Smooth muscle cell (in vitro differentiated cells): ENCODE measurements at regions not wholly inside any gene's neighbourhood (a gene's known extent, or its start where the extent isn't known, plus 50 kb on each side); places are given as distances from the start of the nearest gene placed in this dataset.

ENCODE experiments used
- DNase-seq: peaks from one replicate; lab custom pipeline; 2025; ENCODE audit not compliant: unreplicated experiment; lab: John Stamatoyannopoulos, UW
- H2AFZ ChIP-seq: fragments of 200-600 bp; sonication (generic); 2 replicates; pipeline ENCODE4 v1.6.0; 2016; ENCODE audit warnings: antibody characterized with exemption, low read depth, mild to moderate bottlenecking
- H3F3A ChIP-seq: fragments of 200-600 bp; sonication (generic); 2 replicates; pipeline ENCODE4 v1.6.0; 2017; ENCODE audit warnings: antibody characterized with exemption, low read depth
- H3K27ac ChIP-seq: fragments of 200-600 bp; sonication (generic); 2 replicates; pipeline ENCODE4 v1.5.1; 2016; ENCODE audit warnings: low read depth, mild to moderate bottlenecking
- H3K27me3 ChIP-seq: fragments of 200-600 bp; sonication (generic); 2 replicates; pipeline ENCODE4 v1.6.1; 2016; ENCODE audit warnings: low read depth, mild to moderate bottlenecking
- H3K36me3 ChIP-seq: fragments of 200-600 bp; sonication (generic); 2 replicates; pipeline ENCODE4 v1.5.1; 2016; ENCODE audit warnings: low read depth
- H3K4me1 ChIP-seq: fragments of 200-600 bp; sonication (generic); 2 replicates; pipeline ENCODE4 v1.5.1; 2016; ENCODE audit warnings: low read depth
- H3K4me2 ChIP-seq: fragments of 200-600 bp; sonication (generic); 2 replicates; pipeline ENCODE4 v1.6.0; 2016; ENCODE audit warnings: mild to moderate bottlenecking
- H3K4me3 ChIP-seq: fragments of 200-600 bp; sonication (generic); 2 replicates; pipeline ENCODE4 v1.5.1; 2016; ENCODE audit warnings: mild to moderate bottlenecking
- H3K79me2 ChIP-seq: fragments of 200-600 bp; sonication (generic); 2 replicates; pipeline ENCODE4 v1.6.0; 2016; ENCODE audit warnings: low read depth, mild to moderate bottlenecking
- H3K9ac ChIP-seq: fragments of 200-600 bp; sonication (generic); 2 replicates; pipeline ENCODE4 v1.6.0; 2016; ENCODE audit warnings: low read depth
- H3K9me3 ChIP-seq: fragments of 200-600 bp; sonication (generic); replicated peaks from 2 replicates; pipeline ENCODE4 v1.5.1; 2016; ENCODE audit warnings: low read depth
- H4K20me1 ChIP-seq: fragments of 200-600 bp; sonication (generic); 2 replicates; pipeline ENCODE4 v1.6.0; 2016; ENCODE audit warnings: low read depth
- CTCF ChIP-seq: fragments of 200-600 bp; sonication (generic); IDR thresholded peaks from 2 replicates; pipeline ENCODE4 v1.5.1; 2017; ENCODE audit warnings: borderline replicate concordance, mild to moderate bottlenecking, antibody characterized with exemption; ENCODE audit not compliant: insufficient read depth, poor library complexity, severe bottlenecking
- WGBS: methylation state at CpG from one replicate; pipeline ENCODE4 v1.1.7; 2016; ENCODE audit warnings: low lambda C conversion rate; 5-methylcytosine and 5-hydroxymethylcytosine counted together

- Histone ChIP-seq H3K79me2 (no peaks in the 10 kb centered on the region), H3K36me3 (no peaks in the 10 kb centered on the region), H3K27ac (no peak overlapping the region), H3K27me3 (no peaks in the 10 kb centered on the region), H4K20me1 (no peaks in the 10 kb centered on the region), H3K9ac (no peak overlapping the region), H3F3A (no peaks in the 10 kb centered on the region), H3K4me2 (no peak overlapping the region), H3K4me3 (no peak overlapping the region), H3K9me3 (no peaks in the 10 kb centered on the region), H2AFZ (peak overlapping the region; percentile 71), H3K4me1 (no peaks in the 10 kb centered on the region)
- no peak for TF ChIP-seq CTCF
- DNase-seq = no peak
- WGBS = 33% methylated on average over 2 of the region's 2 CpGs
Measured at GRCh38 chr4:60195256-60195655, 1004.9 kb upstream of the ADGRL3 start.

DNA sequence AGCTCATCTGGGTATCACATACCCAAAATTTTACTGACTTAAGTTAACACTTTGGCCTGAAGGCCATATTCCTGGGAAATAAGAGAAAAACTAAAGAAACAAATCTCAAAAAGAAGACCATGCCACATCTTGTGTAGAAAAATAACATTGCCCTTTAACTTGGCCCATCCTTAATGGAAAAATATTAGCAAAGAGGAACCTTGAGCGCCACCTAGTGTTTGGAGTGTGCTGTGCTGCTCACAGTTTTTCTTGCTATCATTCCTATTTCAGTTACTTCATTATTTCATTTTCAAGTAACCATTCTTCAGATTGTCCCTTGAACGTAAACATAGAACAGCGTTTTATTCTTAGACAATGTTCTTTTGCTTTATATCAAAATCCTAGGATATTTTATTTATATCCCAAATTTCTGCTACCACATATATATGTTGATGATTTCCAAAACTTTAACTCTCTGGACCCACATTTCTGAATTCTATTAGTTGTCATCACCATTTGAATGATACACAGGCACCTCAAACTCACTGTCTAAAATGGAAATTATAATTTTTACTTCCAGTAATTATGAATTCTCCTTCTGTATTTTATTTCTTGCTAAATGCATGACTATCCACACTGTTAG, 999.0 kb upstream of the ADGRL3 start:
- no peak overlapping the region for H3K4me3 ChIP-seq
- no peaks in the 10 kb centered on the region for H3K4me1 ChIP-seq
- peak; percentile 94 for TF ChIP-seq CTCF
- no peak overlapping the region for H3K9ac ChIP-seq
- WGBS = 11% methylated on average over 3 of the region's 3 CpGs
- peak; percentile 3 for DNase-seq
- no peak overlapping the region for H3K27ac ChIP-seq
- H3K79me2 ChIP-seq = no peaks in the 10 kb centered on the region
- H3K9me3 ChIP-seq = no peaks in the 10 kb centered on the region
- no peaks in the 10 kb centered on the region for H3F3A ChIP-seq
- H2AFZ ChIP-seq = no peak overlapping the region
- H3K4me2 ChIP-seq = no peak overlapping the region
- H3K36me3 ChIP-seq = no peaks in the 10 kb centered on the region
- H4K20me1 ChIP-seq = no peaks in the 10 kb centered on the region
- H3K27me3 ChIP-seq = peaks cover 4% of the 10 kb centered on the region

- no peak overlapping the region for H3K4me3 ChIP-seq
- no peak overlapping the region for H2AFZ ChIP-seq
- H4K20me1 ChIP-seq = no peaks in the 10 kb centered on the region
- TF ChIP-seq CTCF = no peak
- DNase-seq = no peak
- H3F3A ChIP-seq = no peaks in the 10 kb centered on the region
- H3K79me2 ChIP-seq = no peaks in the 10 kb centered on the region
- no peaks in the 10 kb centered on the region for H3K27me3 ChIP-seq
- no peaks in the 10 kb centered on the region for H3K36me3 ChIP-seq
- 94% methylated on average over 1 of the region's 1 CpG for WGBS
- no peak overlapping the region for H3K4me2 ChIP-seq
- H3K4me1 ChIP-seq = no peaks in the 10 kb centered on the region
- no peak overlapping the region for H3K9ac ChIP-seq
- no peaks in the 10 kb centered on the region for H3K9me3 ChIP-seq
- no peak overlapping the region for H3K27ac ChIP-seq
Measured at GRCh38 chr4:60209588-60209987, 990.5 kb upstream of the ADGRL3 start.

DNA sequence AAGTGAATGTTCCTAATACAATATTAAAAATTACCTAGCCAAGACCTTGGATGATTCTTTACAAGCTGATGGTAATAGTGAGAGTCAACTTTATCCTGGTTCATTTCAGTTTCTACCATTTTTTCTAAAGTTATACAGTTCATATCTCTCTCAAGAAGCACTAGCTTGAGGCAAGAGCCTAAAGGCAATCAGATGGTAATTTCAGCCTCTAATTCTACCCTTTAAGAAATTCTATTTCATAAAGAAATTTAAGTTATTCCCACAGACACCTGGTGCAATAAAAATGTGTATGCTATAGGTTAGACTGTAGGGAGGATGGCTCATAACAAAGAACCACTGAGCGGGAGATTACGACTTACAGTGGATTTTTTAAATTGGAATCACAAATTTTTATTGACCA, 984.2 kb upstream of the ADGRL3 start:
- WGBS = 97% methylated on average over 2 of the region's 2 CpGs

More for the DNA sequence above, 984.2 kb upstream of the ADGRL3 start:
- no peaks in the 10 kb centered on the region for H3K79me2 ChIP-seq
- H3K9ac ChIP-seq = no peak overlapping the region
- no peak overlapping the region for H3K4me3 ChIP-seq
- H3K9me3 ChIP-seq = no peaks in the 10 kb centered on the region
- no peaks in the 10 kb centered on the region for H4K20me1 ChIP-seq
- no peaks in the 10 kb centered on the region for H3F3A ChIP-seq
- H3K27me3 ChIP-seq = no peaks in the 10 kb centered on the region
- no peak for TF ChIP-seq CTCF
- no peak for DNase-seq
- H3K27ac ChIP-seq = no peak overlapping the region
- no peaks in the 10 kb centered on the region for H3K36me3 ChIP-seq
- H3K4me1 ChIP-seq = no peaks in the 10 kb centered on the region
- no peak overlapping the region for H2AFZ ChIP-seq
- H3K4me2 ChIP-seq = no peak overlapping the region
